ENCODE measurements at regions not wholly inside any gene's neighbourhood (a gene's known extent, or its start where the extent isn't known, plus 50 kb on each side); places are given as distances from the start of the nearest gene placed in this dataset.

DNA sequence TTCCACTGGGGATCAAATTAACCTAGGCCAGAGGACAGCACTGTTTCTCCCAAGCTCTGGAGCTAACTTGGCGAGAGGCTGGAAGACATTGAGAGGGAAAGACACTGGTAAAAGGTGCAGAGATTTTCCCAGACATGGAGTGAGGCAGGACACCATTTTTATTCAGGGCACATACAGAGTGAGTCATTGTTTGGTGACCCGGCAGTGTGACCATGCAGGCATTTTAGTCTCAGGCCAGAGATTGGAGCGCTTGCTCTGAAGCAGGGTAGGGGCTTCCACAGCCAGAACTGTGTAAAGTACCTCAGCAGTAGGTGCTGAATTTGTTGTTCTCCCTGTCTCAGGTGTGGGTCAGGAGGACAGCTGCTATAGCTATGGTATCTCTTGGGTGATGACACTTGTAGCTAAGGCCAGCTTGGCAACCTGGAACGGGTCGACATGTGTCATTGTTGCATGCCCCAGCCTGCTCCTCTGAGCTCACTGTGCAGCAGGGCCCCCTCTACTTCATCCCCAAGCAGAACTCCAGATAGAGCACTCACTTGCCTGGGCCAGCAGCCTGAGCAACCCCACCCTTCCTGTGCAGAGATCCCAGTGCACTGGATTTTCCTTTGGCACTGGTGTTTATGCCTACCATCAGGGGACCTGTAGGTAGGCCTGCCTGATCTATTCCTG, 79.8 kb upstream of the ATP8A1 start:
- no peak for DNase-seq

DNA sequence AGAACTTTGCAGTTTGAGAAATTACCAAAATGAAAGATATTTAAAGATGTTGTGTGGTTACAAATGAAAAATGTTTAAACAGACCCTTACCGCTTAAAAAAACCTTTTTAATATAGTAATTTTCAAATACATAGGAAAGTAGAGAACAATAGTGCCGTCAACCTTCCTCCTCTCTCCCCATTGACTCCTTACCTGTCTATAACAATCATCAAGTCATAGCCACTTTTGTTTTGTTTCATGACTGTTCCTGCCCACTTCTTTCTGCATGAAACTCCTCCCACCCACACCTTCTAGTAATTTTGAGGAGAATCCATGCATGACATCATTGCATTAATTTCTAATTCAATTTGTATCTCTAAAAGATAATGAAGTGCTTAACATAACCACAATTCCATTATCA, 76.5 kb upstream of the ATP8A1 start:
- no peak for DNase-seq

DNA sequence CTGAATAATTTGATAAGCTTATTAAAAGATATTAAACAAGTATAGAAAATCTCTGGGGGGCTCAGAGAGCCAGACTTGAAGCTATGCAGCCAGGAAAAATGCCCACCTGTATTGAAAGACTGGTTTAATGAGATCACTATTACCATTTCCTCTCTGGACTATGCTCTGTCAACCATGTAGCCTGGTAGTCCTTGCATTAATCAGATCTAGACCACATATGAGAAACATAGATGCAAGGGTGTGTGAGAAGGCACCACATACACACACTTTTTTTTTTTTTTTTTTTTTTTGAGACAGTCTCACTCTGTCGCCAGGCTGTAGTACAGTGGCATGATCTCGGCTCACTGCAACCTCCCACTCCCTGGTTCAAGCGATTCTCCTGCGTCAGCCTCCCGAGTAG, 75.9 kb upstream of the ATP8A1 start:
- no peak for DNase-seq

DNA sequence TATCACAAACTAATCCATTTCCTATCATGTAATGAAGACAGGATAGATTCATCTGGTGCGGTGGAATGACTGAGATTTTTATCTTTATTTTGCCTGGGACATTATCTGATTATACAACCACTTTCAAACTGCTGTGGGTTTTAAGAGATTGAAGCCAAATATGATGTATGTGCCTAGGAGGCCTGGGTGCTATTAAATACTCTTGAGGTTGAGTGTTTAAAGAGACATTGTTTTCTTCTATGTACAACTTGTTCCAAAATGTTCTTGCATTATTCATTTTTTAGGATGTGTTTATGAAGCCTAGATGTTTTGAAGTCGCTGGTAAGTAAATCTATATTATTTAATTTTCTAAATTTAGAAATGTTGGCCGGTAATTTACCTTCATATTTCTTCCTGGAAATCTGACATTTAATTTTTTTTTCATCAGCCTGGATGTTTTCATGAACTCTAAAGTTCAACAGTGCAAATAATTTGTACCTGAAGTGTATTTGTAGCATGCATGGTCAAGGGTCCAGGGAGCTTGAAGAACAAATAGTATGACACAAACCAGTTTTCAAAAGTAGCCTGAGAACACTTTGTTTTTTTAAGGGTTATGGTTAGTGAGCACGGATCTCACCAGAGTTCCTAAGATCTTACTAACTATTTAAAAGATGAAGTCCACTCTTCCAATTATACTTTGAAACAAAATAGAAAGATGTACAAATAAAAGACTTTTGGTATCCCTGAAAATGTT, 72.8 kb upstream of the ATP8A1 start:
- no peak for DNase-seq

DNA sequence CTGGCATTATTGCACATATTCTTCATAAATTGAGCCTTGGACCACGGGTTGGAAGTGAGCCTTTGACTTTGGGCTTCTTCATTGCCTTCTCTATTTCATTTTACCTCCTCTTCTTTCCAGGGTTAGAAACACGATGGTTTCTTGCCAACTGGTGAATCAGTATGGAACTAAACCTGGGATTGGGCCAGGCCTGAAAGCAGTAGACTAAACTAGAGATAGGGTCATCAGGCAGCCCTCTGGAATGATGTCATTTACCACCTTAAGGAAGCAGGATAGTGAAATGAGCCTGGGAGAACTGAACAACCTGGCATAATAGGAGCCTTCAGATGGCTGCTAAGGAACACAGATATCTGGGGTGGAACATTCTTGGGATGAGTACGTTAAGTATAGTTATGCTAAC, 67.5 kb upstream of the ATP8A1 start:
- no peak for DNase-seq

DNA sequence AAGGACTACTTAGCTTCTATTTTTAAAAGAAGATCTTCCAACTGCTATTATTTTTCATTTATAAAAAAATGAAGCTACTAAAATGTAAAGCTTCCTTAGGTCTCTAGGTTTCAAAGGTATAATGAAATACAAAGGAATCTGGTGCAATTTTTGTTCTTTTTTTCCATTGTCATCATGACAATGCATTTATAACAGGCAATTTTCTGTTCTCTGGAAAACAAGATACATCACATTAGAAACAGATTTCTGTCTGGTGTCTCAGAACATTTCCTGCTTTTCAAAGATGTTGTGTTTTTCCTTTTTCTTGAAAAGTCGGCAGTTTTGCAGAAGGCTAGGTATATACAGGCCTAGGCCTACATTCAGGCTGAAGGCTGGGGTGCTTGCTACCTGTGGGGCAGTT, 63.6 kb upstream of the ATP8A1 start:
- DNase-seq: no peak

DNA sequence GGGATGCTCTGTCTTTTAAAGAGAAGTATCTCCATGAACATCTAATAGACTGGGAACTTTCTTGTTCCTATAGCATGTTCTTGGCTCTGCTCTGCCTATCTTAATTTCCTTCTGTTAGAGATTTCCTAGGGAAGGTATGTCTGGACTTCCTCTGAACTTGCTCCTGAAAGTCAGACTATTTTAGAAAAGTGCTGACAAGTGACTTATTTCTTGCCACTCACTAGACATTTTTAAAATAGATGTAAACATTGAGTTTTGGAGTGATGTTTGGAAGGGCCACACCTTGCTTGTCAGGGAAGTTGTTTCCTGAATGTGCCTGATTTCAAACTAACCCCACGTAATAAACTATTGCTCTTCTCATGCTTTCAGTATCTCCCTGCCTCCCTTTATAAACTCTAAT, 62.4 kb upstream of the ATP8A1 start:
- DNase-seq: no peak

DNA sequence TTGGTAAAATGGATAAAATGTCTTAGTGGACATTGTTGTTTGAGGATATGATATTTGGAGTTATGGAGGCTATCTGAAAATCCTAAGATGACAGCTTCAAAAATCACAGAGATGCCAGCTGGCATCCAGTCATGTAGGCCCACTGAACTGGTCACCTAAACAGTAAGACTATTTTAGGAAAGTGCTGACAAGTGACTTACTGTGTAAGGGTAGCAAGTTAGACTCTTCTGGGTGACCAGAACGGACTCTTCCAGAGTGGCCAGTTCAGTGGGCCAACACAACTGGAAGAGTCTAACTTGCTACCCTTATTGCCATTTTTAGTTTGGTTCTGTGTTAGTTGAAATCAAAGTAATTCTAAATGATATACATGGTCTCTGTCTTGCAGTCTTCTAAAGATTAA, 61.4 kb upstream of the ATP8A1 start:
- no peak for DNase-seq

DNA sequence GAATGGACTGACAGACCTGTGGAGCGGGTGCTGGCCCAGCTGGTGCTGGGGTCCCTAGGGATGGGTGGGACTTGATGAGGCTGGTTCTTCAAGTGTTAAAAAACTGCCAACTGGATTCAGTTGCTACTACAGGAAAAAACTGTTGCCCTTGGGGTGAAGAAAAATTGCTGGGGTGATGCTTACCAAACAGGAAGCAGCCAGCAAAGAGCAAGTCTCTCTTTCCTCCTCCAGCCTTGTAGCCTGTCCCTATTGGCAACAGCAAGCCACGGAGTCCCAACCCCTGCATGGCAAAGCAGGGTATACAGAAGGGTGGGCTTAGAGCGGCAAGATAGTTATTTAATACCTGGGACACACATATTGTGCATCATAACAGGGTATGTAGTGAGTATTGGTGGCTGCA, 60.1 kb upstream of the ATP8A1 start:
- DNase-seq: no peak

DNA sequence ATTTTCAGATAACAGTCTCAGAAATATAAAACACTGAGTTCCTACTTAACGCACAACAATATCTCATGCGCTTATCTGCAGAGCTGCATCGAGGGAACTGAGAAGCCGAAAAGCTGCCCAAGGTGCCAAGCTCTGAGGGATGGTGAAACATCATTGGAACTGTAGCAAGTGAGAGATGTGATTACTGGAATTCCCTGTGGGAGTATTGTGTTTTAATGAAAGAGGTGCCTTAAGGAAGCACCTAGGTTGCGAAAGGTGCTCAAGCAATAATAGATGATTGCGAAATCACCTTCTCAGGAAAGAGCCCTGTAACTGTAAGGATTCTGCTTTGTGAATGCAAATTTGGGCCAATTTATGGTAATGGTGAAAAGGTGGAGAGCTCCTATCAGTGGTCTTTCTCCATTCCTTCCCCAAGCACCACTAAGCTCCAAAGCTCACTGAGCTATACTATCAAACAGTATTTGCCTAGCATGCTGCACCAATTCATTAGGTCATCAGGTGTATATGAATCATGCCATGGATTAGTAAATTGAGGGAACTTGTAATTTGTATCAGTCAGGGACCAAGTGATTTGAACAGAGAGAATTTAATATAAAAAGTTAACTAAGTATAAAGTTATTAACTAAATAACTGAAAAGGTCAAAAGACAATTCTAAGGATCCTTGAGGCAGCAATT, 59.0 kb upstream of the ATP8A1 start:
- no peak for DNase-seq

DNA sequence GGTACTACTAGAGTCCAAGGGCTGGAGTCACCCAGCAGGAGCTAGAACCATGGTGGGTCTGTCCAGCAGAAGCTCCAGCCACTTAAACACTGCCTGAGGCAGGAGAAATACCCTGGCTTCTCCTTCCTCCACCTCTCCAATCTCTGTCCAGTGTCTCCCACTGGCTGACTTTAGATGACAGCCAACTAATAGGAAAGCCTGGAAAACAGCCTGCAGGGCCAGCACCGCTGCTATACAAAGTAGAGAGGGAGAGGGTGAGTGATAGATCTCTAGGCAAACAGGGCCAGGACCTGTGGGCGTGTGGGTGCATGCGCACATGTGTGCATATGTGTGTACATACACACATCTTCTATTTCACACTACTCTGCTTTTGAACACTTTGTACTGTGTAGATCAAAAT, 56.5 kb upstream of the ATP8A1 start:
- no peak for DNase-seq

DNA sequence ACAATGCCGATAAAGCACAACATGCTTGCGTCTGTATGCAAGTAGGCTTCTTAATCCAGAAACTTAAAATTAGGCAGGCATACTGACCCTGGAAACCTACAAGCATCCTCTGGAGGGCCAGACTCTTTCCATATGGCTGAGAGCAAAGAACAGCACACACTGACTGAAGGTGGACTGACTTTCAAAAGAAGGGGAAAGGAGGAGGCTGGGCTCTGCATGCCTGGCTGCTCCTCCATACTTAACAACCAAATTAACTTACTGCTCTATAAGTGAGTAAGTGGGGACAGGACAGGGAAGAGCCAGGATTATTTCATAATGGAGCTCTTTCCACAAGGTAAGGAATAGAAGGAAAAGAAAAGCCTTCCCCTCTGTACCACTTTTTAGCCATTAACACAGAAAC, 55.9 kb upstream of the ATP8A1 start:
- DNase-seq: no peak

DNA sequence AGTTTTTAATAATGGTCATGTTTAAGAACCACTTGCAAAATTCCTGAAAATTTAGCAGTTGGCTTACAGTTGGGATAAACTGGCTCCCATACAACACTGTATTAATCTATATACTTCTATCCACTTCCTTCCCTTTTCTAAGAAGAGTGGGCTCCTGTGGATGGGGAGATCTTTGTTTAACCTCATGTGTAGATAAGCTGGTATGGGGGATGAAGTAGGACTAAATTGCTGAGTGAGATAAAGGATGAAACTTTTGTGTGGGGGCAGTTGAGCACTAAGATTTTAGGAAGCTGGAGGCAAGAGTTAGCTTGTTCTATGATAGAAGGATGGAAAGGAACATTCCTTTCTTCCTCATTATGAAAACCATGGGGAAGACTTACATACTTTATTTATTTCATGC, 54.6 kb upstream of the ATP8A1 start:
- DNase-seq: no peak

DNA sequence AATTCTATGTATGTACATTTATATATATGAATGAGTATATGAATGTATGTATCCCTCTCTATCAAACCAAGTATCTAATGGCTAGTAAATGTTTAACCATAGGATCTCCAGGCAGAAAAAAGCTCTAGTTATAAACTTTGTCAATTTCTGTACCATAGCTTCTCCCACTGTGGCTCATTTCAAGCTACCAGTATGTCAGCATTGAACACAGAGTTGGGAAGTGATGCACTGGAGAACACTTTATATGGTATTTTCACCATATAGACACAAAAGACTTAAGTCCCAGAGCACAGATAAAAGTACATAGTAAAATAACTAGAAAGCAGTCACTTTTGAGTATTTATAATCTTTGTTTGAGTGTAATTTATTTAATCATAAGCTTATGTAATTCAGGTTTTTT, 53.9 kb upstream of the ATP8A1 start:
- DNase-seq: no peak

DNA sequence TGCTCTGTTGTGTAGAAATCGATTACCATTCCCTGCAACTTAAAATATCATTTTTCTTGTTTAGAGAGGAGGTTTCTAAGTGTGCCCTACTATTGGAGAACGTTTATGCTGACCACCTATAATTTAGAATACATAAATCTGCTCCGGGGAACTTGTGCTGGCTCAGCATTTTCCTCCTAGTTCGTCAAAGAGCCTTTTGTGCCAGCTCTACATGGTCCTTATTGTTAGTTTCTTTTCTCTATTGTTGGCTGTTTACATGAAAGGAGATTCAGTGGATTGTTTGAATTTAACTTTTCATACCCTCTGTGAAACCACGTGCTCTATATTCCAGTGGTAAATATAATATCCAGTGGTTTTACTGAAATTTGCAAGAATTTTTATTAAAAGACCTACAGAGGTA, 53.4 kb upstream of the ATP8A1 start:
- DNase-seq: no peak

DNA sequence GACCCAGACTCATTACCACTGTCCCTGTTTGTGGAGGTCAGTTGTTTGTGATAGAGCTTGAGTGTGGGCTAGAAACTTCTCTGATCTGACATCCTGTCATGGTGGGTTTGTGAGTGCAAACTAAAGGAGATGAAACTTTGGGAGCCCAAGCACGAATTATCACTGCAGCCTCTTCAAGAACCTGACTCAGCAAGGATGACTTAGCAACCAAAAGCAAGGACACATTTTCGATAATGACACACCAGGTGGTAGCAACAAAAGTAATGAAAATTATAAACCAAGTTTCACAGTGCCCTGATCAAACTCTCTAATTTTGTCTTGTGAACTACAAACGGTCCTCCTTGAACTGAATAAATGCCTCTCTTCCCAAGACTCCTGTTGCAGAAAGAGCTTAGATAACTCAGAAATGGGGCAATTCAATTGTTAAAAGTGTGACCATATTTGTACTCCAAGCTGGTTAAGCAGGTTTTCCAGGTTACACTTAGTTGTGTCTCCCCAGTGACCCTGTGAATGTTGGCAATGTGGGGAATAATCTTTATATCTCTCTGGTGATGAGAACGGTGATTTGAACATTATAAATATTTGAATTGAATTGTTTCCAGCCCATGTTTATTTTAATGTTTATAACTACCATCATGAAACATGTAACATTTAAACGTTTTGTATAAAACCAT, 52.6 kb upstream of the ATP8A1 start:
- DNase-seq: no peak

DNA sequence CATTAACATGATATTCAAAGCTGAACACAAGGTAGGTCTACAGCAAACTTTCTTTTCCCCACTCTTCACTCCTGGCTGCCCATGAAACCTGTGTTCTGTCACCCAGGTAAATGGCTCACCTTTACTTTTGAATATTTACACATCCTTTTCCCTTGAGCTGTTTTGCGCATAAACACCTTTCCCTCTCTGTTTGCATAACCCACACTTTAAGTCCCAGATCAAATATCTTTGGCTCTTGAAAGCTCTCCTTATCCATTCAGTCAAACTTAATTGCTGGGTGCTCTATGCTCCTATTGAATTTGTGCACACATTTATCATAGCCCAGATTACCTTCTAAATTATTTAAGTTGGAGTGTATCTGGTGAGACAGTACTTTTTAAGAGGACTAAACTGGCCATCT, 51.7 kb upstream of the ATP8A1 start:
- DNase-seq: no peak

All from retina (tissue), 1 donor.